Natural killer cell (primary cell): ENCODE measurements at regions not wholly inside any gene's neighbourhood (a gene's known extent, or its start where the extent isn't known, plus 50 kb on each side); places are given as distances from the start of the nearest gene placed in this dataset.

Experiments used
- ATAC-seq, 3 donors: fragments of 150-1000 bp in 2 of 3; fragments of 200-7000 bp in 1 of 3; cut with Tn5 transposase; 1 replicate in 1 of 3; 2 replicates in 2 of 3; pipeline ENCODE4 v1.10.0; 2021; ENCODE audit warnings: mild to moderate bottlenecking in 2 of 3, moderate library complexity in 2 of 3
- DNase-seq, 2 donors: peaks; one replicate each; pipeline versions ENCODE4 v3.0.0 to v3.0.0-alpha.2; 2013 to 2021; ENCODE audit warnings: mixed read lengths in 1 of 2
- H3K27ac ChIP-seq: one replicate; pipeline ENCODE4 v1.5.1; 2013; ENCODE audit warnings: mild to moderate bottlenecking, low read length
- H3K27me3 ChIP-seq: one replicate; pipeline ENCODE4 v1.6.1; 2013; ENCODE audit warnings: low read length; ENCODE audit not compliant: control insufficient read depth, insufficient read depth
- H3K36me3 ChIP-seq: one replicate; pipeline ENCODE4 v1.6.1; 2013; ENCODE audit warnings: low read length; ENCODE audit not compliant: control insufficient read depth, insufficient read depth
- H3K4me1 ChIP-seq: one replicate; pipeline ENCODE4 v1.6.1; 2013; ENCODE audit warnings: low read length; ENCODE audit not compliant: control insufficient read depth, insufficient read depth
- H3K4me3 ChIP-seq: one replicate; pipeline ENCODE4 v1.5.1; 2013; ENCODE audit warnings: low read length
- H3K9me3 ChIP-seq: one replicate; pipeline ENCODE4 v1.6.1; 2013; ENCODE audit warnings: low read length; ENCODE audit not compliant: control insufficient read depth, insufficient read depth
- H3K27ac Mint-ChIP-seq, 2 donors: one replicate each; pipeline ENCODE4 v1.8.0; 2022; ENCODE audit warnings: mild to moderate bottlenecking in 2 of 2, mixed read lengths in 2 of 2, moderate library complexity in 1 of 2
- H3K27me3 Mint-ChIP-seq, 2 donors: one replicate each; pipeline ENCODE4 v1.8.0; 2022; ENCODE audit warnings: low read depth in 2 of 2, mixed read lengths in 2 of 2
- H3K36me3 Mint-ChIP-seq: one replicate; pipeline ENCODE4 v1.8.0; 2022; ENCODE audit warnings: mixed read lengths
- H3K4me1 Mint-ChIP-seq, 2 donors: one replicate each; pipeline ENCODE4 v1.8.0; 2022; ENCODE audit warnings: mixed read lengths in 2 of 2
- H3K4me3 Mint-ChIP-seq: one replicate; pipeline ENCODE4 v1.8.0; 2022; ENCODE audit warnings: mild to moderate bottlenecking, moderate library complexity, mixed read lengths
- H3K9me3 Mint-ChIP-seq, 2 donors: one replicate each; pipeline ENCODE4 v1.8.0; 2022; ENCODE audit warnings: mixed read lengths in 2 of 2
- CTCF ChIP-seq: fragments of 200-600 bp; IDR thresholded peaks from one replicate; pipeline ENCODE4 v1.8.0; 2022; ENCODE audit warnings: antibody characterized with exemption
- WGBS: methylation state at CpG from one replicate; pipeline ENCODE4 v1.1.7; 2013; ENCODE audit warnings: missing lambda C conversion rate; ENCODE audit not compliant: insufficient coverage; 5-methylcytosine and 5-hydroxymethylcytosine counted together
- intact Hi-C: fragments of 100-400 bp; cut with micrococcal nuclease; formaldehyde crosslinking; loops from one replicate; pipeline ENCODE4 v1.14.2; 2022

DNA sequence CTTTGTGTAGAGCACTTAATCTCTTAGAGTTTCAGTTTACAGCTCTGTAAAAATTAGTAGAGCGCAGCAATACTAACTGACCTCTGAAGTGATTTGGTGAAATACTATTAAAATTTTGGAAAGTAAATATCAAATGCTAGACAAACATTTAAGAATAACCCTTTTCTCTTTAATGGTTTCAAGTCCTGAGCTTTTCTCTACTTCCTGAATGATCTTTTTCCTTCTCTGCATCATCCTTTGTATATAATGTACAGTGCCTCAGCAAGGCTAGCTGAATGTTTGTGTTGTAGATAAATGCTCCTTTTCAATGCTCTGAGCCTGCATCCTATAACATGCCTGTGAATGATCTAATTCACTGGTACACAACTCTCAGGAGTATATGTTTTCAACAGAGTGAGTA lies 272.9 kb downstream of the ADGRL2 start:
- no peak overlapping the region for H3K27ac Mint-ChIP-seq
- no peaks in the 10 kb centered on the region for H3K9me3 ChIP-seq
- H3K27me3 ChIP-seq = no peaks in the 10 kb centered on the region
- DNase-seq (no peak), ATAC-seq (no peak)
- no peaks in the 10 kb centered on the region for H3K4me1 ChIP-seq
- no CpG with 5 or more reads among the region's 1 CpG for WGBS
- H3K9me3 Mint-ChIP-seq = peaks cover 4 to 8% of the 10 kb centered on the region in 2 donors
- intact Hi-C loops = no loop called here
- H3K4me3 ChIP-seq = no peak overlapping the region
- H3K4me1 Mint-ChIP-seq = no peaks in the 10 kb centered on the region
- H3K27me3 Mint-ChIP-seq = no peaks in the 10 kb centered on the region
- TF ChIP-seq CTCF = no peak
- H3K36me3 ChIP-seq = no peaks in the 10 kb centered on the region
- H3K4me3 Mint-ChIP-seq = no peak overlapping the region
- H3K36me3 Mint-ChIP-seq = no peaks in the 10 kb centered on the region
- no peak overlapping the region for H3K27ac ChIP-seq

DNA sequence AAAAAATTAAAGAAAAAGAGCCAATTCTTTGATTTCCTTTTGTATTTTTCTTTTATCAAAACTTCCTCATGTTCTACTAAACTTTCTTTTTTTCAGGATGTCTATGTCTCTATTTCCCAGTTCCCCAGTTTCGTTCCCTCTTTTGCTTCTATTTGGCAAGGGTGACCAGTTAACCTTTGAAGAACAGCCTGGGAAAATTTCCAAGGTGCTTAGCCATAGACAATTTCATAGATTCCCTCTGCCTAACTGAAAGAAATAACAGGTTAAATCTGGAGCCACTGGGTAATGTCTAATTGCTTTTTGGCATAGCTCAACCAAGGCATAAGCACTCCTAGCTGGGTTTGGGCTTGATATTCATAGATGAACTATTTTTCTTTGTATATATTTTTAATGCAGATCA lies 272.3 kb downstream of the ADGRL2 start:
- peaks cover 4 to 8% of the 10 kb centered on the region in 2 donors for H3K9me3 Mint-ChIP-seq
- ATAC-seq (no peak), DNase-seq (no peak)
- Histone ChIP-seq H3K27ac (no peak overlapping the region), H3K36me3 (no peaks in the 10 kb centered on the region), H3K4me3 (no peak overlapping the region), H3K27me3 (no peaks in the 10 kb centered on the region), H3K4me1 (no peaks in the 10 kb centered on the region), H3K9me3 (no peaks in the 10 kb centered on the region)
- no peaks in the 10 kb centered on the region for H3K4me1 Mint-ChIP-seq
- no peak overlapping the region for H3K27ac Mint-ChIP-seq
- TF ChIP-seq CTCF = no peak
- intact Hi-C loops = no loop called here
- H3K4me3 Mint-ChIP-seq = no peak overlapping the region
- H3K36me3 Mint-ChIP-seq = no peaks in the 10 kb centered on the region
- no peaks in the 10 kb centered on the region for H3K27me3 Mint-ChIP-seq
- WGBS = 69% methylated on average over 1 of the region's 1 CpG

- H3K4me1 Mint-ChIP-seq = no peaks in the 10 kb centered on the region
- H3K4me3 Mint-ChIP-seq = no peak overlapping the region
- no peak for TF ChIP-seq CTCF
These were observed 265.2 kb downstream of the ADGRL2 start for GRCh38 chr1:82065916-82066315.

GRCh38 chr1:82064691-82065090 lies 264.0 kb downstream of the ADGRL2 start:
- Histone ChIP-seq H3K9me3 (no peaks in the 10 kb centered on the region), H3K4me3 (no peak overlapping the region), H3K36me3 (no peaks in the 10 kb centered on the region), H3K27me3 (no peaks in the 10 kb centered on the region), H3K4me1 (no peaks in the 10 kb centered on the region), H3K27ac (no peak overlapping the region)
- Mint-ChIP-seq H3K4me3 (no peak overlapping the region), H3K9me3 (peaks cover 2 to 5% of the 10 kb centered on the region in 2 donors), H3K4me1 (no peaks in the 10 kb centered on the region), H3K27ac (no peak overlapping the region), H3K36me3 (no peaks in the 10 kb centered on the region), H3K27me3 (no peaks in the 10 kb centered on the region)
- no peak for ATAC-seq
- TF ChIP-seq CTCF = no peak
- WGBS = 20% methylated on average over 1 of the region's 1 CpG
- no peak for DNase-seq
- intact Hi-C loops = no loop called here

More at GRCh38 chr1:82065916-82066315, 265.2 kb downstream of the ADGRL2 start:
- H3K27me3 Mint-ChIP-seq = no peaks in the 10 kb centered on the region
- intact Hi-C loops = no loop called here
- H3K4me1 ChIP-seq = no peaks in the 10 kb centered on the region
- no peak overlapping the region for H3K27ac Mint-ChIP-seq
- H3K36me3 ChIP-seq = no peaks in the 10 kb centered on the region
- no peaks in the 10 kb centered on the region for H3K36me3 Mint-ChIP-seq
- no peak overlapping the region for H3K27ac ChIP-seq
- DNase-seq (no peak), ATAC-seq (no peak)
- WGBS = 85% methylated on average over 4 of the region's 4 CpGs
- peaks cover 7 to 9% of the 10 kb centered on the region in 2 donors for H3K9me3 Mint-ChIP-seq
- no peak overlapping the region for H3K4me3 ChIP-seq
- no peaks in the 10 kb centered on the region for H3K27me3 ChIP-seq
- H3K9me3 ChIP-seq = no peaks in the 10 kb centered on the region
